BLaER1 treated with 17β-estradiol and CSF1 and Interleukin-3, amounts not matched to agents 10 nM and 100 nM (cell line): ENCODE measurements at regions not wholly inside any gene's neighbourhood (a gene's known extent, or its start where the extent isn't known, plus 50 kb on each side); places are given as distances from the start of the nearest gene placed in this dataset.
"Not testable (repeated sequence)": the region's sequence is repeated elsewhere in the genome, so short reads cannot be mapped to it uniquely, and the experiment has no call there.

Experiments
- H3K27ac ChIP-seq, 11 experiments: shearing (Covaris generic); formaldehyde crosslinking; 2 replicates each; pipeline ENCODE4 v1.8.1; 2022
- H3K27me3 ChIP-seq, 11 experiments: shearing (Covaris generic); formaldehyde crosslinking; 2 replicates each; pipeline ENCODE4 v1.8.1; 2022
- H3K36me3 ChIP-seq, 11 experiments: shearing (Covaris generic); formaldehyde crosslinking; 2 replicates each; pipeline ENCODE4 v1.8.1; 2022
- H3K4me1 ChIP-seq, 10 experiments: shearing (Covaris generic); formaldehyde crosslinking; 2 replicates each; pipeline ENCODE4 v1.8.1; 2022
- H3K4me2 ChIP-seq, 11 experiments: shearing (Covaris generic); formaldehyde crosslinking; 2 replicates each; pipeline ENCODE4 v1.8.1; 2022
- H3K4me3 ChIP-seq, 10 experiments: shearing (Covaris generic); formaldehyde crosslinking; 2 replicates each; pipeline ENCODE4 v1.8.1; 2022
- H3K9ac ChIP-seq, 11 experiments: shearing (Covaris generic); formaldehyde crosslinking; 2 replicates each; pipeline ENCODE4 v1.8.1; 2022
- H3K9me3 ChIP-seq, 11 experiments: shearing (Covaris generic); formaldehyde crosslinking; replicated peaks in 1 of 11; 2 replicates each; pipeline ENCODE4 v1.8.1; 2022
- H4K20me1 ChIP-seq, 11 experiments: shearing (Covaris generic); formaldehyde crosslinking; 2 replicates each; pipeline ENCODE4 v1.8.1; 2022
- Cebpa-rat ChIP-seq, 11 experiments: shearing (Covaris generic); IDR thresholded peaks; 2 replicates each; pipeline ENCODE4 v1.8.1; 2022

- no peaks in the 10 kb centered on the region for H3K36me3 ChIP-seq
- no peaks in the 10 kb centered on the region for H4K20me1 ChIP-seq
- no peak for TF ChIP-seq Cebpa-rat (IDR thresholded peaks at IDR 0.05)
- peaks cover 3 to 10% (median 7%) of the 10 kb centered on the region in 11 experiments; a peak in 13 of 22 replicates for H3K9me3 ChIP-seq
- no peak overlapping the region for H3K4me2 ChIP-seq
- H3K4me1 ChIP-seq = no peaks in the 10 kb centered on the region
- H3K4me3 ChIP-seq = no peak overlapping the region
- no peak overlapping the region for H3K27ac ChIP-seq
- H3K27me3 ChIP-seq = no peaks in the 10 kb centered on the region
- no peak overlapping the region for H3K9ac ChIP-seq
Observed at GRCh38 chr17:34071886-34072420, 183.1 kb upstream of the CCL2 start.

- H3K9ac ChIP-seq = no peak overlapping the region
- peaks cover 3 to 10% (median 7%) of the 10 kb centered on the region in 11 experiments; a peak in 13 of 22 replicates for H3K9me3 ChIP-seq
- no peaks in the 10 kb centered on the region for H3K36me3 ChIP-seq
- H3K4me1 ChIP-seq = no peaks in the 10 kb centered on the region
- TF ChIP-seq Cebpa-rat (IDR thresholded peaks at IDR 0.05) = no peak
- no peak overlapping the region for H3K4me2 ChIP-seq
- H3K27ac ChIP-seq = no peak overlapping the region
- H3K27me3 ChIP-seq = no peaks in the 10 kb centered on the region
- no peaks in the 10 kb centered on the region for H4K20me1 ChIP-seq
- H3K4me3 ChIP-seq = no peak overlapping the region
Observed at GRCh38 chr17:34075076-34075475, 180.0 kb upstream of the CCL2 start.

- H4K20me1 ChIP-seq = no peaks in the 10 kb centered on the region
- no peaks in the 10 kb centered on the region for H3K36me3 ChIP-seq
- H3K27ac ChIP-seq = no peak overlapping the region
- H3K4me1 ChIP-seq = no peaks in the 10 kb centered on the region
- H3K9ac ChIP-seq = no peak overlapping the region
- H3K9me3 ChIP-seq = peaks cover under 1 to 4% (median 3%) of the 10 kb centered on the region in 11 experiments; a peak in 12 of 22 replicates
- no peak for TF ChIP-seq Cebpa-rat (IDR thresholded peaks at IDR 0.05)
- H3K4me3 ChIP-seq = no peak overlapping the region
- no peak overlapping the region for H3K4me2 ChIP-seq
- no peaks in the 10 kb centered on the region for H3K27me3 ChIP-seq
Observed at GRCh38 chr17:34076743-34077631, 178.1 kb upstream of the CCL2 start.

DNA sequence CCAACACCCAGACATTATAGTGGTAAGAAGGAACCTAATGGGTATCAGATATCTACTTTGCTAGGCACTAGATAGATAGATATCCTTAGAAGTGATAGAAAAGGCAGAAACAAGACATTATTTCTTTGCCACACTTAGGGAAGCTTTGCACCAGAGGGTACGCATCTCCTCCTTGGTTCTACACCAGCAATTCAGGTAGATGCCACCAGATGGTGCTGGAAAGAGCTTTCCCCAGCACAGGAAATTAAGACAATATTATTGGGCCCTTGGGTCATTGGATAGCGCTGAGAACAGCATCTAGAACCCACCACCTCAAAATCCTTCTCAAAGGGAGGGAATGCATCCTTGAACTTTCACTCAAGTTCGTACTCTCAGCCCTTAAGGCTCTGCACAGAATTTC lies 173.8 kb upstream of the CCL2 start:
- TF ChIP-seq Cebpa-rat (IDR thresholded peaks at IDR 0.05) = no peak

GRCh38 chr17:34082404-34082803 lies 172.7 kb upstream of the CCL2 start:
- Histone ChIP-seq H3K27me3 (no peaks in the 10 kb centered on the region), H3K4me3 (no peak overlapping the region), H3K4me2 (no peak overlapping the region), H3K27ac (no peak overlapping the region), H3K4me1 (no peaks in the 10 kb centered on the region), H3K9me3 (no peaks in the 10 kb centered on the region), H4K20me1 (no peaks in the 10 kb centered on the region), H3K9ac (no peak overlapping the region), H3K36me3 (no peaks in the 10 kb centered on the region)
- no peak for TF ChIP-seq Cebpa-rat (IDR thresholded peaks at IDR 0.05)

More for the DNA sequence above, 173.8 kb upstream of the CCL2 start:
- Histone ChIP-seq H3K4me3 (no peak overlapping the region), H3K27me3 (no peaks in the 10 kb centered on the region), H3K27ac (no peak overlapping the region), H3K9ac (no peak overlapping the region), H3K4me1 (no peaks in the 10 kb centered on the region), H3K4me2 (no peak overlapping the region), H4K20me1 (no peaks in the 10 kb centered on the region), H3K36me3 (no peaks in the 10 kb centered on the region), H3K9me3 (no peaks in the 10 kb centered on the region)

GRCh38 chr17:34089042-34089441 lies 166.0 kb upstream of the CCL2 start:
- not testable (repeated sequence) for H3K4me3 ChIP-seq, H3K36me3 ChIP-seq, H4K20me1 ChIP-seq, H3K9ac ChIP-seq, H3K27me3 ChIP-seq, H3K9me3 ChIP-seq, H3K4me1 ChIP-seq, H3K27ac ChIP-seq, H3K4me2 ChIP-seq

GRCh38 chr17:34090593-34090992 lies 164.5 kb upstream of the CCL2 start:
- TF ChIP-seq Cebpa-rat (IDR thresholded peaks at IDR 0.05) = no peak
- Histone ChIP-seq H3K4me3 (no peak overlapping the region), H4K20me1 (no peaks in the 10 kb centered on the region)

GRCh38 chr17:34091975-34092374 lies 163.1 kb upstream of the CCL2 start:
- H3K36me3 ChIP-seq = no peaks in the 10 kb centered on the region
- no peaks in the 10 kb centered on the region for H3K9me3 ChIP-seq
- TF ChIP-seq Cebpa-rat (IDR thresholded peaks at IDR 0.05) = no peak
- H4K20me1 ChIP-seq = no peaks in the 10 kb centered on the region
- H3K4me3 ChIP-seq = no peak overlapping the region
- no peak overlapping the region for H3K4me2 ChIP-seq
- H3K27me3 ChIP-seq = no peaks in the 10 kb centered on the region
- H3K4me1 ChIP-seq = no peaks in the 10 kb centered on the region
- no peak overlapping the region for H3K27ac ChIP-seq
- H3K9ac ChIP-seq = no peak overlapping the region

More at GRCh38 chr17:34090593-34090992, 164.5 kb upstream of the CCL2 start:
- no peak overlapping the region for H3K4me2 ChIP-seq
- no peaks in the 10 kb centered on the region for H3K9me3 ChIP-seq
- no peak overlapping the region for H3K27ac ChIP-seq
- no peaks in the 10 kb centered on the region for H3K4me1 ChIP-seq
- no peaks in the 10 kb centered on the region for H3K27me3 ChIP-seq
- H3K9ac ChIP-seq = no peak overlapping the region
- no peaks in the 10 kb centered on the region for H3K36me3 ChIP-seq

GRCh38 chr17:34095106-34095505 lies 160.0 kb upstream of the CCL2 start:
- Histone ChIP-seq H3K4me1 (no peaks in the 10 kb centered on the region), H3K4me3 (no peak overlapping the region), H3K9me3 (no peaks in the 10 kb centered on the region), H3K36me3 (no peaks in the 10 kb centered on the region), H4K20me1 (no peaks in the 10 kb centered on the region), H3K4me2 (no peak overlapping the region), H3K27me3 (no peaks in the 10 kb centered on the region), H3K27ac (no peak overlapping the region), H3K9ac (no peak overlapping the region)
- no peak for TF ChIP-seq Cebpa-rat (IDR thresholded peaks at IDR 0.05)

DNA sequence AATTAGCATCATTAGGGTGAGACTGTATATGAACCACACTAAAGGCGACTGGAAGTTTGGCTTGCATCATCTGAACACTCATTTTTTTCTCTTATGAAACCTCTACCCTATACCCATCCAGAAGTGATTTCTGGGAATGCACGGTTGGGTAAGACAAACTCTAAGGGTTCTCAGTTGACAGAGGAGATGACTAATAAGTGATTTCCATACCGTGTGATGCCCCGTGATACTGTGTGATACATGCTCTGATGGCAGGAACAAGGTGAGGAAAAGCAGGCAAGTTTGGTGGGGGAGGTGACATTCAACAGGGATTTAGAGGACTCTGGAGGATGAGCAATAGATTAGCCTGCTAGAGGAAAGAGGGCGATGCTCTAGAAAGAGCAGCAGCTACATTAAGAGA lies 156.4 kb upstream of the CCL2 start:
- TF ChIP-seq Cebpa-rat (IDR thresholded peaks at IDR 0.05) = no peak
- Histone ChIP-seq H3K4me2 (no peak overlapping the region), H3K27me3 (no peaks in the 10 kb centered on the region), H3K4me3 (no peak overlapping the region), H3K36me3 (no peaks in the 10 kb centered on the region), H4K20me1 (no peaks in the 10 kb centered on the region), H3K27ac (no peak overlapping the region), H3K9me3 (no peaks in the 10 kb centered on the region), H3K4me1 (no peaks in the 10 kb centered on the region), H3K9ac (no peak overlapping the region)
